Neural progenitor cell (in vitro differentiated cells): ENCODE measurements at regions not wholly inside any gene's neighbourhood (a gene's known extent, or its start where the extent isn't known, plus 50 kb on each side); places are given as distances from the start of the nearest gene placed in this dataset.
"Not testable (repeated sequence)": the region's sequence is repeated elsewhere in the genome, so short reads cannot be mapped to it uniquely, and the experiment has no call there.

ENCODE experiments used
- DNase-seq: peaks from one replicate; pipeline ENCODE4 v3.0.0-alpha.2; 2016; ENCODE audit warnings: low spot score
- H2AFZ ChIP-seq: fragments of 200-600 bp; sonication (generic); replicated peaks from 2 replicates; pipeline ENCODE4 v1.6.1; 2016; ENCODE audit warnings: antibody characterized with exemption
- H3F3A ChIP-seq: fragments of 200-600 bp; sonication (generic); 2 replicates; pipeline ENCODE4 v1.6.1; 2016; ENCODE audit warnings: antibody characterized with exemption, low read depth
- H3K27ac ChIP-seq: fragments of 200-600 bp; sonication (generic); 2 replicates; pipeline ENCODE4 v1.5.1; 2016; ENCODE audit warnings: mild to moderate bottlenecking
- H3K27me3 ChIP-seq: fragments of 200-600 bp; sonication (generic); 2 replicates; pipeline ENCODE4 v1.6.1; 2016; ENCODE audit warnings: mild to moderate bottlenecking, moderate library complexity
- H3K36me3 ChIP-seq: fragments of 200-600 bp; sonication (generic); 2 replicates; pipeline ENCODE4 v1.5.1; 2016
- H3K4me1 ChIP-seq: fragments of 200-600 bp; sonication (generic); 2 replicates; pipeline ENCODE4 v1.6.1; 2016; ENCODE audit warnings: mixed run types
- H3K4me2 ChIP-seq: fragments of 200-600 bp; sonication (generic); 2 replicates; pipeline ENCODE4 v1.6.1; 2016
- H3K4me3 ChIP-seq: fragments of 200-600 bp; sonication (generic); 2 replicates; pipeline ENCODE4 v1.5.1; 2016
- H3K79me2 ChIP-seq: fragments of 200-600 bp; sonication (generic); 2 replicates; pipeline ENCODE4 v1.6.1; 2016; ENCODE audit warnings: low read depth
- H3K9ac ChIP-seq: fragments of 200-600 bp; sonication (generic); 2 replicates; pipeline ENCODE4 v1.6.1; 2016
- H3K9me3 ChIP-seq: fragments of 200-600 bp; sonication (generic); 2 replicates; pipeline ENCODE4 v1.5.1; 2016; ENCODE audit warnings: low read depth
- H4K20me1 ChIP-seq: fragments of 200-600 bp; sonication (generic); 2 replicates; pipeline ENCODE4 v1.6.1; 2016; ENCODE audit warnings: low read depth
- H3K27ac Mint-ChIP-seq: 3 replicates; pipeline ENCODE4 v1.8.0; 2021; ENCODE audit warnings: mixed read lengths
- H3K27me3 Mint-ChIP-seq: 2 replicates; pipeline ENCODE4 v1.8.0; 2022; ENCODE audit warnings: low read depth, mild to moderate bottlenecking, inconsistent platforms, moderate library complexity, mixed read lengths; ENCODE audit not compliant: insufficient read depth
- H3K36me3 Mint-ChIP-seq: 3 replicates; pipeline ENCODE4 v1.8.0; 2021; ENCODE audit warnings: mixed read lengths
- H3K4me1 Mint-ChIP-seq: 3 replicates; pipeline ENCODE4 v1.8.0; 2021; ENCODE audit warnings: mixed read lengths
- H3K4me3 Mint-ChIP-seq: 3 replicates; pipeline ENCODE4 v1.8.0; 2021; ENCODE audit warnings: mild to moderate bottlenecking, moderate library complexity, mixed read lengths
- H3K9me3 Mint-ChIP-seq: 3 replicates; pipeline ENCODE4 v1.8.0; 2020; ENCODE audit warnings: mixed read lengths
- EZH2 ChIP-seq: fragments of 200-600 bp; sonication (generic); IDR thresholded peaks from 2 replicates; pipeline ENCODE4 v1.6.1; 2017; ENCODE audit warnings: antibody characterized with exemption, mild to moderate bottlenecking, moderate library complexity
- EZH2phosphoT487 ChIP-seq: fragments of 200-600 bp; sonication (generic); IDR thresholded peaks from 2 replicates; pipeline ENCODE4 v1.6.1; 2017; ENCODE audit warnings: antibody characterized with exemption
- TF ChIP-seq, protein P1 (sequence below): fragments of 200-600 bp; sonication (generic); IDR thresholded peaks from 2 replicates; pipeline ENCODE4 v1.5.1; 2017; ENCODE audit warnings: antibody characterized with exemption, mild to moderate bottlenecking

DNA sequence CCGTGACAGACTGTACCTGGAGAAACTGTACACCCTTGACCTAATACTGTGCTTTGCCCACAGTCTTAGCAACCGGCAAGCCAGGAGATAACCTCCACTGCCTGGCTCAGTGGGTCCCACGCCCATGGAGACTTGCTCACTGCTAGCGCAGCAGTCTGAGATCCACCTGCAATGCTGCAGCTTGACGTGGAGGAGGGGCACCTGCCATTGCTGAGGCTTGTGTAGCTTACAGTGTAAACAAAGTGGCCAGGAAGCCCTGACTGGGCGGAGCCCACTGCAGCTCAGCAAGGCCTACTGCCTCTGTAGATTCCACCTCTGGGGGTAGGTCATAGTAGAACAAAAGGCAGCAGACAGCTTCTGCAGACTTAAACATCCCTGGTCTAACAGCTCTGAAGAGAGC is 189.3 kb downstream of the EDEM1 start:
- DNase-seq = peak; percentile 49
- Histone ChIP-seq H3K4me3 (no peak overlapping the region), H3K79me2 (no peaks in the 10 kb centered on the region), H3K27ac (no peak overlapping the region), H3K27me3 (no peaks in the 10 kb centered on the region), H3F3A (no peaks in the 10 kb centered on the region), H3K36me3 (no peaks in the 10 kb centered on the region), H2AFZ (peak overlapping the region; percentile 42), H3K4me1 (no peaks in the 10 kb centered on the region), H4K20me1 (no peaks in the 10 kb centered on the region), H3K4me2 (no peak overlapping the region), H3K9ac (no peak overlapping the region), H3K9me3 (no peaks in the 10 kb centered on the region)
- H3K4me1 Mint-ChIP-seq = no peaks in the 10 kb centered on the region
- TF ChIP-seq EZH2 (no peak), EZH2phosphoT487 (no peak)
- TF ChIP-seq, protein P1, sequence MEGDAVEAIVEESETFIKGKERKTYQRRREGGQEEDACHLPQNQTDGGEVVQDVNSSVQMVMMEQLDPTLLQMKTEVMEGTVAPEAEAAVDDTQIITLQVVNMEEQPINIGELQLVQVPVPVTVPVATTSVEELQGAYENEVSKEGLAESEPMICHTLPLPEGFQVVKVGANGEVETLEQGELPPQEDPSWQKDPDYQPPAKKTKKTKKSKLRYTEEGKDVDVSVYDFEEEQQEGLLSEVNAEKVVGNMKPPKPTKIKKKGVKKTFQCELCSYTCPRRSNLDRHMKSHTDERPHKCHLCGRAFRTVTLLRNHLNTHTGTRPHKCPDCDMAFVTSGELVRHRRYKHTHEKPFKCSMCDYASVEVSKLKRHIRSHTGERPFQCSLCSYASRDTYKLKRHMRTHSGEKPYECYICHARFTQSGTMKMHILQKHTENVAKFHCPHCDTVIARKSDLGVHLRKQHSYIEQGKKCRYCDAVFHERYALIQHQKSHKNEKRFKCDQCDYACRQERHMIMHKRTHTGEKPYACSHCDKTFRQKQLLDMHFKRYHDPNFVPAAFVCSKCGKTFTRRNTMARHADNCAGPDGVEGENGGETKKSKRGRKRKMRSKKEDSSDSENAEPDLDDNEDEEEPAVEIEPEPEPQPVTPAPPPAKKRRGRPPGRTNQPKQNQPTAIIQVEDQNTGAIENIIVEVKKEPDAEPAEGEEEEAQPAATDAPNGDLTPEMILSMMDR = no peak
- peaks cover 10% of the 10 kb centered on the region for H3K9me3 Mint-ChIP-seq
- no peak overlapping the region for H3K27ac Mint-ChIP-seq
- H3K4me3 Mint-ChIP-seq = no peak overlapping the region
- no peaks in the 10 kb centered on the region for H3K36me3 Mint-ChIP-seq
- peaks cover 2% of the 10 kb centered on the region for H3K27me3 Mint-ChIP-seq

DNA sequence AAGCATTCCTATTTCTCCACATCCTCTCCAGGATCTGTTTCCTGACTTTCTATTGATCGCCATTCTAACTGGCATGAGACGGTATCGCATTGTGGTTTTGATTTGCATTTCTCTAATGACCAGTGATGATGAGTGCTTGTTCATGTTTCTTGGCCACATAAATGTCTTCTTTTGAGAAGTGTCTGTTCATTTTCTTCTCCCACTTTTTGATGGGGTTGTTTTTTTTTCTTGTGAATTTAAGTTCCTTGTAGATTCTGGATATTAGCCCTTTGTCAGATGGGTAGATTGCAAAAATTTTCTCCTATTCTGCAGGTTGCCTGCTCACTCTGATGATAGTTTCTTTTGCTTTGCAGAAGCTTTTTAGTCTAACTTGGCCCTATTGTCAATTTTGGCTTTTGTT is 191.8 kb downstream of the EDEM1 start:
- H3K27me3 Mint-ChIP-seq, H3F3A ChIP-seq, H3K4me3 Mint-ChIP-seq, H3K4me2 ChIP-seq, H3K27ac ChIP-seq, H3K79me2 ChIP-seq, H4K20me1 ChIP-seq, H3K9ac ChIP-seq, H3K4me1 ChIP-seq, H3K36me3 Mint-ChIP-seq, H3K9me3 ChIP-seq, H2AFZ ChIP-seq, H3K27ac Mint-ChIP-seq, DNase-seq, H3K36me3 ChIP-seq, H3K27me3 ChIP-seq, H3K4me1 Mint-ChIP-seq, H3K4me3 ChIP-seq: not testable (repeated sequence)
- peaks cover 15% of the 10 kb centered on the region for H3K9me3 Mint-ChIP-seq

DNA sequence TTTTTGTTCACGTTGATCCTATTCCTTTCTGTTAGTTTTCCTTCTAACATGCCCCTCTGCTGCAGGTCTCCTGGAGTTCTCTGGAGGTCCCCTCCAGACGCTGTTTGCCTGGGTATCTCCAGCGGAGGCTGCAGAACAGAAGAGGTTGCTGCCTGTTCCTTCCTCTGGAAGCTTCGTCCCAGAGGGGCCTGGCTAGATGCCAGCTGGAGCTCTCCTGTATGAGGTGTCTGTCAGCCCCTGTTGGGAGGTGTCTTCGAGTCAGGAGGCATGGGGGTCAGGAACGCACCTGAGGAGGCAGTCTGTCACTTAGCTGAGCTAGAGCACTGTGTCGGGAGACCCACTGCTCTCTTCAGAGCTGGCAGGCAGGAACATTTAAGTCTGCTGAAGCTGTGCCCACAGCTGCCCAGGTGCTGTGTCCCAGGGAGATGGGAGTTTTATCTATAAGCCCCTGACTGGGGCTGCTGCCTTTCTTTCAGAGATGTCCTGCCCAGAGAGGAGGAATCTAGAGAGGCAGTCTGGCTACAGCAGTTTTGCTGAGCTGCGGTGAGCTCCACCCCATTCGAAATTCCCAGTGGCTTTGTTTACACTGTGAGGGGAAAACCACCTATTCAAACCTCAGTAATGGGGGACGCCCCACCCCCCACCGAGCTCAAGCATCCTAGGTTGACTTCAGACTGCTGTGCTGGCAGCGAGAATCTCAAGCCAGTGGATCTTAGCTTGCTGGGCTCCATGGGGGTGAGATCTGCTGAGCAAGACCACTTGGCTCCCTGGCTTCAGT is 196.2 kb downstream of the EDEM1 start:
- H3K4me1 Mint-ChIP-seq, H3K9ac ChIP-seq, DNase-seq, H2AFZ ChIP-seq, H3K4me3 ChIP-seq, H3K27me3 Mint-ChIP-seq, H3K4me3 Mint-ChIP-seq, H3K27ac Mint-ChIP-seq, H3K9me3 ChIP-seq, H3K36me3 ChIP-seq, H3K4me1 ChIP-seq, H3K36me3 Mint-ChIP-seq, H3F3A ChIP-seq, H3K4me2 ChIP-seq, H4K20me1 ChIP-seq, H3K79me2 ChIP-seq, H3K27me3 ChIP-seq, H3K27ac ChIP-seq: not testable (repeated sequence)
- peaks cover 15% of the 10 kb centered on the region for H3K9me3 Mint-ChIP-seq

DNA sequence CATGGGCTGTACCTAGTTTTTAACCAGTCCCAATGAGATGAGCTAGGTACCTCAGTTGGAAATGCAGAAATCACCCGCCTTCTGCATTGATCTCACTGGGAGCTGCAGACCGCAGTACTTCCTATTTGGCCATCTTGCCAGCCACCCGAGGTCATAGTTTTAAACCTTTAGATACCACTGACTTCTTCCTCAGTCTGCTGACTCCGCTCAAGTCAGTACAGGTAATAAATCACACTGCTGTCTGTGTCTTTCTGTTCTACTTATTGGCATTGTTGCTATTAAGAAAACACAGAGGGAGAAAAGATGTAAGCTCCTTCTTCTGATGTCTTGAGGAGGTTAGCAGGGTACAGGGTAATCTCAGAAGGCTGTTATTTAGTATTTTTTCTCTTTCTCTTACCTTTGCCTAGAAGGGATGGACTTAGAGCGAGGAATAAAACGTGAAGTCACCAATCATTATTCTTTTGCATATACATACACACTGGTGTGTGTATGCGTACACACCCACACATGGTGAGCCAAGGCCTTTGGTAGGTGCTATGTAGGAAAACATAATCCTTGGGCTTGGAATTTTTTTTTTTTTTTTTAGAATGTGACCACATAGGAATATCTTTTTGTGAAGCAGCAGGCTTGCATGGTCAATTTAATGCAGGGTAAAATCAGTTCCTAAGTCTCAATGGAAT is 197.2 kb downstream of the EDEM1 start:
- Mint-ChIP-seq H3K9me3 (peaks cover 11% of the 10 kb centered on the region), H3K4me1 (peaks cover 6% of the 10 kb centered on the region), H3K27me3 (no peaks in the 10 kb centered on the region), H3K36me3 (no peaks in the 10 kb centered on the region), H3K4me3 (no peak overlapping the region), H3K27ac (no peak overlapping the region)
- H3K27me3 ChIP-seq = no peaks in the 10 kb centered on the region
- no peak overlapping the region for H3K4me2 ChIP-seq
- no peaks in the 10 kb centered on the region for H4K20me1 ChIP-seq
- no peak overlapping the region for H2AFZ ChIP-seq
- no peak overlapping the region for H3K4me3 ChIP-seq
- TF ChIP-seq EZH2 (no peak), EZH2phosphoT487 (no peak)
- TF ChIP-seq, protein P1 = no peak
- H3K9ac ChIP-seq = no peak overlapping the region
- H3K79me2 ChIP-seq = no peaks in the 10 kb centered on the region
- DNase-seq = no peak
- H3K4me1 ChIP-seq = no peaks in the 10 kb centered on the region
- no peaks in the 10 kb centered on the region for H3K36me3 ChIP-seq
- no peaks in the 10 kb centered on the region for H3F3A ChIP-seq
- no peaks in the 10 kb centered on the region for H3K9me3 ChIP-seq
- H3K27ac ChIP-seq = no peak overlapping the region
